HCT116 (cell line): ENCODE measurements at regions not wholly inside any gene's neighbourhood (a gene's known extent, or its start where the extent isn't known, plus 50 kb on each side); places are given as distances from the start of the nearest gene placed in this dataset.

Experiments
- CEBPB ChIP-seq: IDR thresholded peaks from 2 replicates; pipeline ENCODE4 v1.6.1; 2012; ENCODE audit warnings: low read depth
- CTCF ChIP-seq, 3 experiments: fragments of 200-600 bp in 1 of 3; sonication (generic) in 1 of 3; IDR thresholded peaks in 2 of 3; conservative IDR thresholded peaks in 1 of 3; 2 replicates each; pipeline ENCODE4 v1.5.1; 2012 to 2017; ENCODE audit warnings: low read depth in 2 of 3, low read length in 2 of 3, antibody characterized with exemption in 1 of 3, borderline replicate concordance in 1 of 3, control low read depth in 1 of 3, mild to moderate bottlenecking in 1 of 3, mixed read lengths in 1 of 3, mixed run types in 1 of 3, moderate library complexity in 1 of 3; ENCODE audit not compliant: insufficient read depth in 1 of 3
- EGR1 ChIP-seq: IDR thresholded peaks from 2 replicates; pipeline ENCODE4 v1.6.1; 2012; ENCODE audit warnings: low read depth
- EZH2 ChIP-seq: fragments of 200-600 bp; sonication (generic); IDR thresholded peaks from 2 replicates; pipeline ENCODE4 v1.6.1; 2017; ENCODE audit warnings: antibody characterized with exemption, mixed run types
- EZH2phosphoT487 ChIP-seq: fragments of 200-600 bp; IDR thresholded peaks from 2 replicates; pipeline ENCODE4 v1.6.1; 2018; ENCODE audit warnings: antibody characterized with exemption, borderline replicate concordance
- JUND ChIP-seq: IDR thresholded peaks from 2 replicates; pipeline ENCODE4 v1.6.1; 2012
- MAX ChIP-seq: IDR thresholded peaks from 2 replicates; pipeline ENCODE4 v1.6.1; 2012
- POLR2A ChIP-seq: IDR thresholded peaks from 2 replicates; pipeline ENCODE4 v1.7.0; 2011; ENCODE audit warnings: borderline replicate concordance; ENCODE audit not compliant: insufficient read depth, insufficient read length; ENCODE audit errors: extremely low read depth
- POLR2AphosphoS5 ChIP-seq: IDR thresholded peaks from 2 replicates; pipeline ENCODE4 v1.6.1; 2011; ENCODE audit warnings: mild to moderate bottlenecking, low read depth, low read length, moderate library complexity
- SIN3A ChIP-seq: IDR thresholded peaks from 2 replicates; pipeline ENCODE4 v1.6.1; 2012; ENCODE audit warnings: low read depth
- SP1 ChIP-seq: IDR thresholded peaks from 2 replicates; pipeline ENCODE4 v1.6.1; 2012; ENCODE audit warnings: low read depth
- ZFX ChIP-seq: fragments of 450-650 bp; IDR thresholded peaks from 2 replicates; pipeline ENCODE4 v1.6.1; 2017
- ZNF274 ChIP-seq: fragments of 200-500 bp; sonication (Bioruptor generic); IDR thresholded peaks from 2 replicates; pipeline ENCODE4 v1.6.1; 2014; ENCODE audit warnings: mild to moderate bottlenecking, low read depth, low read length, inconsistent platforms

DNA sequence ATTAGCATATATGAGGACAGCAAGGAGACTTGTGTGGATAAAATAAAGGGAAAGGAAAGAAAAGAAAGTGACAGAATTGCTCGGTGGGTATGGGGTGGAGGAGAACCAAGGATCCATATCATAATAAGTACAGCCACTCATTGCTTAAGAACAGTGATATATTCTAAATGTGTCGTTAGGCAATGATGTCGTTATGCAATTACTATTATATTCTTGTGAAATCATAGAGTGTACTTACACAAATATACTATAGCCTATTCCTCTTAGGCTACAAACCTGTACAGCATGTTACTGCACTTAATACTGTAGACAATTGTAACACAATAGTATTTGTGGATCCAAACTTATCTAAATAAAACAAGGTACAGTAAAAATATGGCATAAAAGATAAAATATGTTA lies 271.1 kb downstream of the CCER1 start:
- TF ChIP-seq EGR1 (no peak), POLR2A (no peak), CTCF (IDR thresholded peaks at IDR 0.05 in 2 of 3, conservative IDR thresholded peaks at IDR 0.05 in 1 of 3; ENCODE audit: borderline replicate concordance in 1 of 3, insufficient read depth in 1 of 3, low read depth in 2 of 3, low read length in 2 of 3) (no peak), JUND (no peak), SIN3A (no peak), SP1 (no peak), ZFX (no peak), POLR2AphosphoS5 (no peak), MAX (no peak), EZH2 (no peak), EZH2phosphoT487 (no peak), ZNF274 (no peak), CEBPB (no peak)
